Endothelial cell of umbilical vein (primary cell): ENCODE measurements at regions not wholly inside any gene's neighbourhood (a gene's known extent, or its start where the extent isn't known, plus 50 kb on each side); places are given as distances from the start of the nearest gene placed in this dataset.

ENCODE experiments used
- BruUV-seq: library from RNA; stranded (reverse); fragments of 400-500 nt; replicated peaks from 2 replicates; lab custom pipeline; 2021; lab: Mats Ljungman, UMichigan
- CTCF ChIA-PET: fragments of 300-600, 350-600 bp; sonication (Branson Sonifier 250); formaldehyde crosslinking; loops from one replicate; lab custom pipeline; 2021; ENCODE audit warnings: antibody characterized with exemption, inconsistent platforms; lab: Charles Lee
- POLR2A ChIA-PET: fragments of 300-600, 350-600 bp; sonication (Branson Sonifier 250); formaldehyde crosslinking; loops from one replicate; lab custom pipeline; 2021; ENCODE audit warnings: antibody characterized with exemption, inconsistent platforms; lab: Charles Lee
- DNase-seq: peaks from one replicate; pipeline ENCODE4 v3.0.0-alpha.2; 2011; ENCODE audit warnings: low read depth, low spot score
- FAIRE-seq: peaks from 2 replicates; lab custom pipeline; 2011; peaks lifted over from hg19 to GRCh38; lab: Jason Lieb, UNC
- H2AFZ ChIP-seq: 2 replicates; pipeline ENCODE4 v1.6.0; 2012; ENCODE audit warnings: low read depth, low read length, control low read depth, inconsistent platforms
- H3K27ac ChIP-seq: 2 replicates; pipeline ENCODE4 v1.5.1; 2011; ENCODE audit warnings: low read depth, mild to moderate bottlenecking, control low read depth, low read length, moderate library complexity; ENCODE audit not compliant: insufficient read depth
- H3K27me3 ChIP-seq, 2 experiments: 2 replicates each; pipeline versions ENCODE4 v1.6.0 to v1.6.1; 2011; ENCODE audit warnings: low read length in 2 of 2, mixed read lengths in 1 of 2; ENCODE audit not compliant: control insufficient read depth in 2 of 2, insufficient read depth in 2 of 2
- H3K36me3 ChIP-seq, 2 experiments: 2 replicates in 1 of 2; 3 replicates in 1 of 2; pipeline ENCODE4 v1.5.1; 2011; ENCODE audit warnings: low read length in 2 of 2, mild to moderate bottlenecking in 1 of 2, moderate library complexity in 1 of 2; ENCODE audit not compliant: control insufficient read depth in 2 of 2, insufficient read depth in 2 of 2; ENCODE audit errors: extremely low read depth in 1 of 2
- H3K4me1 ChIP-seq: 3 replicates; pipeline ENCODE4 v1.5.1; 2011; ENCODE audit warnings: mild to moderate bottlenecking, low read length; ENCODE audit not compliant: control insufficient read depth, insufficient read depth; ENCODE audit errors: extremely low read depth
- H3K4me2 ChIP-seq: 2 replicates; pipeline ENCODE4 v1.6.1; 2011; ENCODE audit warnings: low read length, control low read depth, mixed read lengths; ENCODE audit not compliant: insufficient read depth
- H3K4me3 ChIP-seq, 3 experiments: fragments of 200-600 bp in 1 of 3; sonication (generic), shearing (Covaris generic) in 1 of 3; replicated peaks in 1 of 3; 2 replicates each; pipeline ENCODE4 v1.5.1; 2011 to 2016; ENCODE audit warnings: control low read depth in 3 of 3, low read length in 3 of 3, mild to moderate bottlenecking in 2 of 3, inconsistent platforms in 1 of 3, low read depth in 1 of 3, moderate library complexity in 1 of 3; ENCODE audit not compliant: insufficient read depth in 1 of 3
- H3K79me2 ChIP-seq: 2 replicates; pipeline ENCODE4 v1.6.0; 2012; ENCODE audit warnings: low read length, inconsistent platforms; ENCODE audit not compliant: control insufficient read depth, insufficient read depth
- H3K9ac ChIP-seq: replicated peaks from 2 replicates; pipeline ENCODE3; 2011; ENCODE audit warnings: low read length, control low read depth; ENCODE audit not compliant: insufficient read depth; ENCODE audit errors: extremely low read depth
- H3K9me1 ChIP-seq: replicated peaks from 3 replicates; pipeline ENCODE4 v1.6.0; 2011; ENCODE audit warnings: mild to moderate bottlenecking, low read length; ENCODE audit not compliant: control insufficient read depth, insufficient read depth; ENCODE audit errors: extremely low read depth
- H3K9me3 ChIP-seq: replicated peaks from 2 replicates; pipeline ENCODE4 v1.5.1; 2012; ENCODE audit warnings: low read length, inconsistent platforms; ENCODE audit not compliant: control insufficient read depth, insufficient read depth
- H4K20me1 ChIP-seq: replicated peaks from 2 replicates; pipeline ENCODE3; 2011; ENCODE audit warnings: mild to moderate bottlenecking, low read length; ENCODE audit not compliant: control insufficient read depth, insufficient read depth; ENCODE audit errors: extremely low read depth
- EZH2 ChIP-seq: IDR thresholded peaks from 2 replicates; pipeline ENCODE4 v1.6.1; 2012; ENCODE audit warnings: borderline replicate concordance, low read depth, mild to moderate bottlenecking, moderate library complexity, low read length, inconsistent platforms; ENCODE audit not compliant: severe bottlenecking
- FOS ChIP-seq: IDR thresholded peaks from 2 replicates; pipeline ENCODE4 v1.6.1; 2011; ENCODE audit warnings: mild to moderate bottlenecking, low read length, moderate library complexity, borderline replicate concordance; ENCODE audit not compliant: insufficient read depth
- GATA2 ChIP-seq: IDR thresholded peaks from 2 replicates; pipeline ENCODE4 v1.7.0; 2011; ENCODE audit warnings: low read depth, mild to moderate bottlenecking, moderate library complexity, mixed read lengths, low read length; ENCODE audit not compliant: insufficient read length, insufficient read depth
- JUN ChIP-seq: IDR thresholded peaks from 2 replicates; pipeline ENCODE4 v1.6.1; 2011; ENCODE audit warnings: borderline replicate concordance, low read depth; ENCODE audit not compliant: insufficient read length, insufficient read depth
- MYC ChIP-seq: IDR thresholded peaks from one replicate; pipeline ENCODE4 v1.6.1; 2011; ENCODE audit warnings: mild to moderate bottlenecking, low read depth, low read length
- POLR2A ChIP-seq: IDR thresholded peaks from 2 replicates; pipeline ENCODE4 v1.6.1; 2012; ENCODE audit warnings: low read depth, mild to moderate bottlenecking, control low read depth, low read length
- POLR2AphosphoS5 ChIP-seq: IDR thresholded peaks from 2 replicates; pipeline ENCODE4 v1.6.1; 2012; ENCODE audit warnings: low read depth, mild to moderate bottlenecking, control low read depth, low read length, moderate library complexity; ENCODE audit not compliant: insufficient read depth
- dilution Hi-C: fragments of 300-500 bp; cut with MboI; formaldehyde crosslinking; loops from one replicate; pipeline ENCODE4 v1.15.0; 2019; ENCODE audit warnings: low sequenced_read_pairs; ENCODE audit not compliant: extremely low pct_ligation_motif_present
- intact Hi-C: fragments of 100-400 bp; cut with micrococcal nuclease; formaldehyde crosslinking; loops from one replicate; pipeline ENCODE4 v1.10.0; 2022
- TF ChIP-seq, protein P1 (sequence below), 2 donors: IDR thresholded peaks; 1 replicate in 1 of 2; 2 replicates in 1 of 2; pipeline ENCODE4 v1.5.1; 2011; ENCODE audit warnings: low read length in 2 of 2, mild to moderate bottlenecking in 2 of 2, moderate library complexity in 2 of 2, control low read depth in 1 of 2, inconsistent platforms in 1 of 2, low read depth in 1 of 2; ENCODE audit not compliant: insufficient read depth in 1 of 2; ENCODE audit errors: extremely low read depth in 1 of 2
- TF ChIP-seq, protein P2 (sequence below): IDR thresholded peaks from 2 replicates; pipeline ENCODE4 v1.6.1; 2011; ENCODE audit not compliant: insufficient read depth, insufficient read length

DNA sequence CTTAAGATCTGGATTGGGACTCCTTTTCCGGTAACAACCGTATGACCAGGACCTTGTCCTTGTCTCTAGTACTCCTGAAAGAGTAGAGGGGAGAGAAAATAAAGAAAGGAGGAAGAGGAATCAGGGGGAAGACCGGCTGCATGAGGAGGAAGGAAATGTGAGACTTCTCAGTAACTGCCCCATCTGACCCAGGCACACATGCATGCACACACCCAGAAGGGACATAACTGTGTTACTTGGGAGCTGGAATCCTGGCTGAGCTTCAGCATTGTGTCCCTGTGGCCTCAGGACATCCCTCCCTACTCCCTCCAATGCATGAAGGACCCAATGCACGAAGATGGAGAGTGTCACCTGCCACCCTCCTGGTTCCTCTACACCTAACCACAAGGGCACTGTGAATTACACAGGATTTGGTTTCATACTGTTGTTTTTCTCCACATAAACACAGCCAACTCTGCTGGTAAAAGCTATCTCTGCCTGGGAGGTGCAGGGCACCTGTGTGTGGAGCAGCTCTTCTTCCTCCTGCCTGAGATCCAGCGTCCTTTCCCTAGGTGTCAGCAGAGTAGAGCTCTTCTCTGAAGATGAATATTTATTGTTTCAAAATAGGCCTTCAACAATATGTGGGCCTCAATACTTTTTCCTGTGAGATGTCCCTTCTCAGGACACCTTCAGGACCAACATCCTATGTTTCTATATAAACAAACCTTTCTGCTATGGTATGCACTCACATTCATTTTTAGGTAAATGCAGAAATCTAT lies 574.1 kb upstream of the ID2 start:
- H2AFZ ChIP-seq, result no peak overlapping the region
- H3K4me3 ChIP-seq, result no peak overlapping the region
- POLR2A ChIA-PET, result no interaction called here
- no peak for TF ChIP-seq JUN
- TF ChIP-seq POLR2AphosphoS5, result no peak
- TF ChIP-seq FOS, result no peak
- TF ChIP-seq, protein P1, sequence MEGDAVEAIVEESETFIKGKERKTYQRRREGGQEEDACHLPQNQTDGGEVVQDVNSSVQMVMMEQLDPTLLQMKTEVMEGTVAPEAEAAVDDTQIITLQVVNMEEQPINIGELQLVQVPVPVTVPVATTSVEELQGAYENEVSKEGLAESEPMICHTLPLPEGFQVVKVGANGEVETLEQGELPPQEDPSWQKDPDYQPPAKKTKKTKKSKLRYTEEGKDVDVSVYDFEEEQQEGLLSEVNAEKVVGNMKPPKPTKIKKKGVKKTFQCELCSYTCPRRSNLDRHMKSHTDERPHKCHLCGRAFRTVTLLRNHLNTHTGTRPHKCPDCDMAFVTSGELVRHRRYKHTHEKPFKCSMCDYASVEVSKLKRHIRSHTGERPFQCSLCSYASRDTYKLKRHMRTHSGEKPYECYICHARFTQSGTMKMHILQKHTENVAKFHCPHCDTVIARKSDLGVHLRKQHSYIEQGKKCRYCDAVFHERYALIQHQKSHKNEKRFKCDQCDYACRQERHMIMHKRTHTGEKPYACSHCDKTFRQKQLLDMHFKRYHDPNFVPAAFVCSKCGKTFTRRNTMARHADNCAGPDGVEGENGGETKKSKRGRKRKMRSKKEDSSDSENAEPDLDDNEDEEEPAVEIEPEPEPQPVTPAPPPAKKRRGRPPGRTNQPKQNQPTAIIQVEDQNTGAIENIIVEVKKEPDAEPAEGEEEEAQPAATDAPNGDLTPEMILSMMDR (IDR thresholded peaks at IDR 0.05; ENCODE audit: extremely low read depth in 1 of 2, insufficient read depth in 1 of 2, low read depth in 1 of 2, low read length in 2 of 2), result no peak
- TF ChIP-seq, protein P2, sequence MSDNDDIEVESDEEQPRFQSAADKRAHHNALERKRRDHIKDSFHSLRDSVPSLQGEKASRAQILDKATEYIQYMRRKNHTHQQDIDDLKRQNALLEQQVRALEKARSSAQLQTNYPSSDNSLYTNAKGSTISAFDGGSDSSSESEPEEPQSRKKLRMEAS, result no peak
- TF ChIP-seq EZH2, result no peak
- no peak for TF ChIP-seq GATA2
- TF ChIP-seq POLR2A, result no peak
- no peak for TF ChIP-seq MYC
- H3K79me2 ChIP-seq, result no peaks in the 10 kb centered on the region
- no peaks in the 10 kb centered on the region for H3K36me3 ChIP-seq
- dilution Hi-C loops (no loop called here), intact Hi-C loops (loop anchor here (5.0 kb wide), 1 partner anchor 80 kb away; no protein-coding TSS in a partner anchor)
- CTCF ChIA-PET, result no interaction called here
- no peaks in the 10 kb centered on the region for H4K20me1 ChIP-seq
- no peak overlapping the region for H3K9ac ChIP-seq
- DNase-seq, result no peak
- no peaks in the 10 kb centered on the region for H3K9me1 ChIP-seq
- H3K4me1 ChIP-seq, result no peaks in the 10 kb centered on the region
- BruUV-seq, result no TSS peak
- no peak for FAIRE-seq
- no peak overlapping the region for H3K4me2 ChIP-seq
- no peak overlapping the region for H3K27ac ChIP-seq
- H3K27me3 ChIP-seq, result no peaks in the 10 kb centered on the region
- H3K9me3 ChIP-seq, result no peaks in the 10 kb centered on the region
